T-helper 1 cell (primary cell): ENCODE measurements at regions not wholly inside any gene's neighbourhood (a gene's known extent, or its start where the extent isn't known, plus 50 kb on each side); places are given as distances from the start of the nearest gene placed in this dataset.

Experiments used
- DNase-seq, 5 donors: peaks; one replicate each; pipeline ENCODE4 v3.0.0-alpha.2; 2012 to 2020

- peak in 4 of 5 donors; percentile 29 to 46 (median 41) for DNase-seq
Measured at GRCh38 chr19:32224371-32225244, 120.8 kb upstream of the ZNF507 start.

- DNase-seq: no peak
Measured at GRCh38 chr19:32227561-32228165, 117.7 kb upstream of the ZNF507 start.

GRCh38 chr19:32230441-32230840 lies 115.0 kb upstream of the ZNF507 start:
- DNase-seq: no peak

GRCh38 chr19:32231020-32231419 lies 114.4 kb upstream of the ZNF507 start:
- DNase-seq: no peak

- DNase-seq: no peak
Measured at GRCh38 chr19:32231691-32232090, 113.7 kb upstream of the ZNF507 start.

GRCh38 chr19:32232449-32232848 lies 113.0 kb upstream of the ZNF507 start:
- no peak for DNase-seq

GRCh38 chr19:32233091-32233490 lies 112.3 kb upstream of the ZNF507 start:
- DNase-seq: no peak

GRCh38 chr19:32233885-32234284 lies 111.5 kb upstream of the ZNF507 start:
- no peak for DNase-seq

- no peak for DNase-seq
Measured at GRCh38 chr19:32234663-32235217, 110.7 kb upstream of the ZNF507 start.

- no peak for DNase-seq
Measured at GRCh38 chr19:32238076-32238475, 107.3 kb upstream of the ZNF507 start.

GRCh38 chr19:32240316-32240715 lies 105.1 kb upstream of the ZNF507 start:
- no peak for DNase-seq

- no peak for DNase-seq
Measured at GRCh38 chr19:32241306-32241705, 104.1 kb upstream of the ZNF507 start.

GRCh38 chr19:32241932-32242710 lies 103.3 kb upstream of the ZNF507 start:
- no peak for DNase-seq

GRCh38 chr19:32246006-32246405 lies 99.4 kb upstream of the ZNF507 start:
- DNase-seq: no peak

GRCh38 chr19:32251634-32252332 lies 93.6 kb upstream of the ZNF507 start:
- DNase-seq: no peak

- DNase-seq: no peak
Measured at GRCh38 chr19:32252333-32252669, 93.1 kb upstream of the ZNF507 start.

GRCh38 chr19:32253683-32254508 lies 91.5 kb upstream of the ZNF507 start:
- DNase-seq: no peak

GRCh38 chr19:32254509-32254890 lies 90.9 kb upstream of the ZNF507 start:
- DNase-seq: no peak

- no peak for DNase-seq
Measured at GRCh38 chr19:32255536-32256295, 89.7 kb upstream of the ZNF507 start.

GRCh38 chr19:32256341-32256975 lies 89.0 kb upstream of the ZNF507 start:
- DNase-seq: no peak
